ENCODE measurements at regions not wholly inside any gene's neighbourhood (a gene's known extent, or its start where the extent isn't known, plus 50 kb on each side); places are given as distances from the start of the nearest gene placed in this dataset.
"Not testable (repeated sequence)": the region's sequence is repeated elsewhere in the genome, so short reads cannot be mapped to it uniquely, and the experiment has no call there.

- H3K27ac ChIP-seq = no peak overlapping the region
- in situ Hi-C loops (cut with HindIII; ENCODE audit: low pct_ligation_motif_present, low sequenced_read_pairs) = no loop called here
- no peak for TF ChIP-seq CTCF (IDR thresholded peaks at IDR 0.05; ENCODE audit: low read depth, low read length, missing control alignments)
- no peak for DNase-seq
- H3K36me3 ChIP-seq (replicated peaks) = no peaks in the 10 kb centered on the region
- no peak overlapping the region for H3K4me3 ChIP-seq (ENCODE audit: low read depth, low read length)
- H3K27me3 ChIP-seq (replicated peaks) = no peaks in the 10 kb centered on the region
These were observed 1654.9 kb upstream of the LRRTM3 start for GRCh38 chr10:65270969-65271368.

- in situ Hi-C loops (cut with HindIII; ENCODE audit: low pct_ligation_motif_present, low sequenced_read_pairs) = no loop called here
- no peaks in the 10 kb centered on the region for H3K36me3 ChIP-seq (replicated peaks)
- no peak for DNase-seq
- no peak overlapping the region for H3K27ac ChIP-seq
- TF ChIP-seq CTCF (IDR thresholded peaks at IDR 0.05; ENCODE audit: low read depth, low read length, missing control alignments) = no peak
- H3K27me3 ChIP-seq (replicated peaks) = no peaks in the 10 kb centered on the region
- H3K4me3 ChIP-seq (ENCODE audit: low read depth, low read length) = no peak overlapping the region
These were observed 1652.7 kb upstream of the LRRTM3 start for GRCh38 chr10:65273115-65273514.

- H3K4me3 ChIP-seq (ENCODE audit: low read depth, low read length) = no peak overlapping the region
- no peaks in the 10 kb centered on the region for H3K36me3 ChIP-seq (replicated peaks)
- H3K27me3 ChIP-seq (replicated peaks) = no peaks in the 10 kb centered on the region
- in situ Hi-C loops (cut with HindIII; ENCODE audit: low pct_ligation_motif_present, low sequenced_read_pairs) = no loop called here
- no peak for TF ChIP-seq CTCF (IDR thresholded peaks at IDR 0.05; ENCODE audit: low read depth, low read length, missing control alignments)
- H3K27ac ChIP-seq = no peak overlapping the region
- DNase-seq = no peak
These were observed 1650.5 kb upstream of the LRRTM3 start for GRCh38 chr10:65275296-65275695.

- DNase-seq = no peak
- Histone ChIP-seq H3K36me3 (replicated peaks) (no peaks in the 10 kb centered on the region), H3K27me3 (replicated peaks) (no peaks in the 10 kb centered on the region), H3K27ac (no peak overlapping the region), H3K4me3 (ENCODE audit: low read depth, low read length) (no peak overlapping the region)
- in situ Hi-C loops (cut with HindIII; ENCODE audit: low pct_ligation_motif_present, low sequenced_read_pairs) = no loop called here
- no peak for TF ChIP-seq CTCF (IDR thresholded peaks at IDR 0.05; ENCODE audit: low read depth, low read length, missing control alignments)
These were observed 1641.3 kb upstream of the LRRTM3 start for GRCh38 chr10:65284495-65285041.

- H3K36me3 ChIP-seq (replicated peaks); in situ Hi-C loops (cut with HindIII; ENCODE audit: low pct_ligation_motif_present, low sequenced_read_pairs); H3K4me3 ChIP-seq (ENCODE audit: low read depth, low read length); H3K27ac ChIP-seq; H3K27me3 ChIP-seq (replicated peaks); DNase-seq: not testable (repeated sequence)
These were observed 1640.1 kb upstream of the LRRTM3 start for GRCh38 chr10:65285726-65286125.

- in situ Hi-C loops (cut with HindIII; ENCODE audit: low pct_ligation_motif_present, low sequenced_read_pairs) = no loop called here
- Histone ChIP-seq H3K27ac (no peak overlapping the region), H3K27me3 (replicated peaks) (no peaks in the 10 kb centered on the region), H3K36me3 (replicated peaks) (no peaks in the 10 kb centered on the region), H3K4me3 (ENCODE audit: low read depth, low read length) (no peak overlapping the region)
- TF ChIP-seq CTCF (IDR thresholded peaks at IDR 0.05; ENCODE audit: low read depth, low read length, missing control alignments) = no peak
- no peak for DNase-seq
These were observed 1634.5 kb upstream of the LRRTM3 start for GRCh38 chr10:65291286-65291685.
